GM19328 (cell line): ENCODE measurements at regions not wholly inside any gene's neighbourhood (a gene's known extent, or its start where the extent isn't known, plus 50 kb on each side); places are given as distances from the start of the nearest gene placed in this dataset.
"Not testable (repeated sequence)": the region's sequence is repeated elsewhere in the genome, so short reads cannot be mapped to it uniquely, and the experiment has no call there.

Experiments
- ATAC-seq: cut with Tn5 transposase; IDR thresholded peaks from one replicate; pipeline ENCODE4 v1.9.1; 2021; ENCODE audit warnings: mild to moderate bottlenecking, moderate library complexity; ENCODE audit not compliant: unreplicated experiment

DNA sequence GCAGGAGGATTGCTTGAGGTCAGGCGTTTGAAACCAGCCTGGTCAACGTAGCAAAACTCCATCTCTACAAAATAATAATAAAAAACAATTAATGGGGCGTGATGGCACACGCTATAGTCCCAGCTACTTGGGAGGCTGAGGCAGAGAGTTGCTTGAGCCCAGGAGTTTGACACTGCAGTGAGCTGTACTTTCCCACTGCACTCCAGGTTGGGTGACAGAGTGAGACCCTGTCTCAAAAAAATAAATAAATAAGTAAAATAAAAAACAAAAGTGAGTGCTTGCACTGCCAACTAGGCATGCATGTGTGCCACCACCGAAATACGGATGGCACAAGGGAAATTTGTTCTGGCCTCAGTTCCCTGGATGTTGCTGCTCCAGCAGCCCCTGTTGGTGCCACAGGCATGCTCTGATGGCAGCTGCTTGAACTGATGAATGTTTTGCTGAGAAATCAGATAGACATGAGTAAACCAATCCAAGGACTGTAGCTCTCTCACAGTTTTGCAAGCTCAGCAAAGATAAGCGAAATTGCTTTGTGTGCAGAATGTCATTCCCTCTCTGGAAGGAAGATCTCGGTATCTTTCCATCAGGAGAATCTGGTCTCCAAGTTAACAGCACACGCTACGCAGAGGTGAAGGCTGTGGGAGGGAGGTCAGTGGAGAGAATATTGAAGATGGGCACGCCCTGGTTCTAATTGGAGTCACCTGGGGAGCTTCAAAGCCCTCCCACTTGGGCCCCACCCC, 188.0 kb upstream of the SLC24A3 start:
- ATAC-seq, result no peak

DNA sequence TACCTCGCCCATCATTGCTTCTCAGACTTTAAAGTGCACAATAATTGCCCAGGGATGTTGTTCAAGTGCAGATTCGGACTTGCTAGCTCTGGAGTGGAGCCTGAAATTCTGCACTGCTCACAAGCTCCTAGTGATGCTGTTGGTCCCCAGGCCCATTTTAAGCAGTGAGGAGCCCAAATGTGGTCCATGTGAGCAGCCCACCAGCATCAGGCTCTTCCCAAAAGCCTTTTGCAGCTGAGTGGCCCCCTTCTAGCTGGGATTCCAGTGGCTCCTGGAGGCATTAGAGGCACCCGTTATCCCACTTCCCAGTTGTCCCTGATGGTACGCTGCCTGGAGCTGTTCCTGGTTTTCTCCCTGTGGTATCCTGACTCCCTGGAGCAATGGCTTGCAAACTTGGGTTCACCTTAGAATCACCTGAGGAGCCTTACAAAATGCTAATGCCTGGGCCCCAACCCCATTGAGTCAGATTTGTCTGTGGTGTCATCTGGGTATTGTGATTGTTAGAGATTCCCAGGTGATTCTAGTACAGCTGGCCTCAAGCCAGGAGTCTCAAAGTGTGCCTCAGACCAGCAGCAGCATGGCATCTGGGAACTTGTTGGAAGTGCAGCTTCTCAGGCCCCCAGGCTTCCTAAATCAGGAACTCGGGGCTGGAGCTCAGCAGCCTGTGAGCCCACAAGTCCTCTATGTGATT, 186.9 kb upstream of the SLC24A3 start:
- ATAC-seq, result no peak

DNA sequence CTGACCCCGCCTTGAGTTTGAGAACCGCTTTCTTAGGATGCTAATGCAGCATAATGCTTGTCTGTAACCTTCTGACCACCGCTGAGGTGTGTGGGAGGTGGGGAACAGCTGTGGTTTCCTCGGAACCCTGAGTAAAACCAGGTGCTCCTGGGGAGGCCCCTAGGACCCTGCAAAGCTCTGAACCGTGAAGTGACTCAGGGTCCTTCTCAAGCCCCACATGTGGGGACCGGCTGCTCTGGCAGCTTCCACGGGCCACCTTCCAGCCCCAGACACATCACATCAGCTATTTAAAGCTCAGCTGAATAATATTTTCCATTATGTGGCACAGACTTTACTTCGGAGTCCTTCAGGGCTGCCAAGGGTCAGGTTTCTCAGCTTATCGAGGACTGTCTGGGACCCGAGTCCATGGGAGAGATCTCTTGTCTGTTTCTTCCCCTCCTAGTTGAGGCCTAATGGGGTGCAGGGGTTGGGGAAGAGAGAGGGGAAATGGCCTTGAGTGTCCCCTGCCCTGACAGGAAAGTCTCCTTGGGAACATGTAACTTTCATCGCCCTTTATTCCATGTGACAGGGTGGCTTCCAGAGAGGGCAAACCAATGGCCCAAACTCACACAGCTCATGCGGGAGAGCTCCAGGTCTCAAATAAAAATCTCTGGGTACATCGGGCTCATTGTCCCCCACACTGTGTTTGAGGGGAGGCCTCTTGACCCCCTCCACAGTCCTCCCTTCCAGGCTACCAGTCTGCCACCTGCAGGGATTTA, 186.1 kb upstream of the SLC24A3 start:
- peak; percentile 70 for ATAC-seq

DNA sequence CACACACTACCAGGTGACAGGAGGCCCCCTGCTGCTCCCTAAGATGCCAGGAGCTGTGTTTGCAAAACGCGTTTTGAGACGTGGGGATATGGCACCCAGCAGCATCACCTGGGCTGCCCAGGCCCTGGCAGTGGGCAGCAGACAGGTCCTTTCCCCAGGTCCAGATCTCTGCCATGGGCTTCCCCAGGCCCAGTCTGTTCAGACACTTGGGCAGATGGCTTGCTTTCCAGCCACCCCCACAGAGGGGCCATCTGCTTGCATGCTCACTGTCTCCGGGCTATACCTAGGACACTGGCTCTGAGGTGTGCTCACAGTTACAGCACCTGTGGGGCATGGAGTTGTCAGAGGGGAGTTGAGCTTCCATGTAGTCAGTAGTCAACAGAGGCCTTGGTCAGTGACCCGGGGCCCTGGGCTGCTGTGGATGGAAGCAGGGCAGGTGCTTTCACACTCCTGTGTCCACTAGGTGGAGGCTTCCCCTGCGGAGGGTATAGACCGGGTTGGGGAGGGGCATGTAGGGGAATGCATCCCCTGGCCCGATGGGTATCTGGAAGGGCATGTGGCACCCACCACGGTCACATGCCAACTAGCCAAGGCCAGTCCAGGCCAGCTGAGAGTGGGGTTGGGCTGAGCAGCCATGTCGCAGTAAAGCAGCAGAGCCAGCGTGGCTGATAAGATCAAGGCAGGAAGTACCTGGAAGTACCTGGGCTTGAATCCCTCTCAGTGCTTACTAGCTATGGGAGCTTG, 185.4 kb upstream of the SLC24A3 start:
- no peak for ATAC-seq

DNA sequence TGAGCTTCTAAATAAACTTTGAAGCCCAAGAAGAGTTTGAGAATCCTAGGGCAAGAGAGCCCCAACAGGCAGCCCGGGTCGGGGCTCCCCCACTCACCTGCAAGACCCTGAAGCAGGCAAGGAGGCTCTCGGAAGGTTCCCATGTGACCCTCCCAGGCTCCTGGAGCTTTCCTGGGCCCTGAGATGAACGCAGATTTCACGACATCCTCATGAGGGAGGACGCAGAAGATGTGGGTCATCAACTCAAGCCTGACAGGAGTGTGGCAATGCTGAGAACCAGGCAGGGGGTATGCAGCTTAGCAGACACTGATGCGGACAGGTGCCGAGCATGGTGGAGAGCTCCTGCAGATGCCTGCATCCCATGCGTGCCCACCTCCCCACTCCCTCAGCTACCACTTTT, 184.5 kb upstream of the SLC24A3 start:
- no peak for ATAC-seq

DNA sequence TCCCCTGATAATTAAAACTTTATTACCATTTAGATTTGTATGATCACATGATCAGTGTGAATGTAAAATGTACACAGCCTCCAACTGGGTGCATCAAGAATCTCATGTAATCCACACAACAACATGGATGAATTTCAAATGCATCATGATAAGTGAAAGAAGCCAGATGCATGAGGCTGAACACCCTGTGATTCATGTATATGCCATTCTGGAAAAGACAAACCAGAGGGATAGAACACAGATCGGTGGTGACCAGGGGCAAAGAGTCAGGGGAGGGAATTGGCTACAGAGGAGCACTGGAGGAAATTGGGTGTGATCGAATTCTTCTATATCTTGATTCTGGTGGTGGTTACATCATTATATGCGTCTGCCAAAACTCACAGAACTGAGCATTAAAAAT, 170.7 kb upstream of the SLC24A3 start:
- no peak for ATAC-seq

DNA sequence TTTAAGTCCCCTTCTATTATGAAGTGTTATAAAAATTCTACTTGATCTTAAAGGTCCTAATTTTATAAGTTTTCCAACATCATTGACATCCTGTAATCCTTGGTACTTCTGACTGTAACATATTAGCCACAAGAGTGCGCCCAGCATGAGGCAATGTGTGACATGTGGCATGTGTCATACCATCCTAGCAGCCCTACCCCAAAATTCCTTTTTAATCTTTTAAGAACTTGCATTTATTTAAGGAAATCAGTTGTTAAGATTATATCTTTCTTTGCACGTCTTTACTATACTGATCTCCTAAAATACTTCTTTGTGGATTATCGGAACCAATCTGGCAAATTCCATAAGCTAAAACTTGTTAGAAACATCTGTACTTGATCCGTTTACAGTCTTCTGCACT, 167.1 kb upstream of the SLC24A3 start:
- ATAC-seq, result no peak

DNA sequence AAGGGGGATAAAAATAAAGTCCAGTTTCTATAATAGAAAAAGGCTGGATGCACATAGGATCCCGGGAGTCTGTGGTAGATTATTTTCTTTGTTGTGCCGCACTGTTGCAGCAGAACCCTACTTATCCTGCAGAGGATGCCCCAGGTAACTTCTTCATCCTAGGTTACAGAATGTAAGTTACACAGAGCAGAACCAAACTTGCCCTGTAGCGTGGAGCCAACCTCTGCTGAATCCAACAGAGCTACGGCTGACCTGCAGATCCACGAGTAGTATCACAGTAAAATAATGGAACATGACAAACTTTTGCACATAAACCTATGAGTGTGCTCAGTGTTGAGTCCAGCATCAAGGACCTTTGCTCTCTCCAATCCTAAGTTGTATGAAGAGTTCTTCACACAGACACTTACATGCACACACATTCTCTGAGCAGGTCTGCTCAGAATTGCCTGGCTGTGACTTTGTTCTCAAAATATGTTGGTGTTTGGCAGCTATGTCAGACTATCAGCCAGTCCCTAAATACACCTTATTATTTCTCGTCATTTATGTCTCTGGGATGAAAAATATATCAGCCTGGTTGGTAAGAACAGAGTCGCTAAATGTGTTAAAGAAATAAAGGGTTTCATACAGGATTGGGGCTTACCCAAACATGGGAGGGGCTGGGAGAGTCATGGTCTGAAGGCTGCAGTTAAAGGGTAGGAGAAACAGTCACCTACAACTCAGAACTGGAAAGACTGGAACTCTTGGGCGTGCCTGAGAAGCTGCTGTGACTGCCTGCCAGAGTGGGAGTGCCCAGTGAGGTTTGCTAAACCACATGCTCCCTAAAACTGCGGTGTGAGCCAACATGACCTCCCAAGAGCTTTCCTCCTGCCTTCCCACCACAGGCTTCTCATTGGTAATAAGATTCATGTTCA, 165.1 kb upstream of the SLC24A3 start:
- ATAC-seq, result no peak

DNA sequence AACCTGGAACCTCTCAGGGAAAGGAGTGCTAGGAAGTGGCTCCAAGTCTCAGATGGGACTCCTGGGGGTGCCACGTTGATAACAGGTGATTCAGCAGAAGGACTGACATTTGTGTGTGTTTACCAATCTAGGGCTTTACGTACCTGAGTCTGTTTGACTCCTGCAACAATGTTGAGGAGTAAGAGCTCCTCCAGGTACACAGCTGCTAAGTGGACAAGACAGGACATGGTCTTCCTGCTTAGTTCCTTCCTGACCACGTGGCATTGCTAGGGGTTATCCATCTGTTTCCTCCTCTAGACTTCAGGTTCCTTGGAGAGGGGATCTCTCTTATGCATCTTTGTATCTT, 164.5 kb upstream of the SLC24A3 start:
- ATAC-seq, result no peak

DNA sequence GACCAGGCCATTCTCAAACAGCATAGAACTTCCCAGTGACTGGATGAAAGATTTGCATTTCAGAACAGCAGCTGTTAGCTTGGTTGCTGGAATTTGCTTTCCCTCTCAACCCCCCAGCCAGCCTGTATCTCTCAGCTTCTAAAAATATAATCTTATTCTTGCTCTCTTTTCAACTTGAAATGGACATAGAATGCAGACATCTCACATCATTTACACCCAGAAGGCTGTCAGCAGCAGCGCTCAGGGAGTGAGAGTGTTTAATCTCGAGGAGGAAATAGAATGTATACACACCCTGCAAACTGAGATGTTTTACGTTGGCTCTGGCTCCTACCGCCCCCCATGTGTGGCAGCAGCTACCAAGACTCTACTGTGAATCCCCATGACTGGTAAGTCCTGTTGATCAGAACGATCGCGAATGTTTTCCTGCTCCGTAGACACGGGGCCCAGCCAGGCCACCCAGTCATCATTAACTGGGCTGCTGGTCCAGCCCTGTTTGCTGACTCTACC, 163.4 kb upstream of the SLC24A3 start:
- ATAC-seq, result no peak

DNA sequence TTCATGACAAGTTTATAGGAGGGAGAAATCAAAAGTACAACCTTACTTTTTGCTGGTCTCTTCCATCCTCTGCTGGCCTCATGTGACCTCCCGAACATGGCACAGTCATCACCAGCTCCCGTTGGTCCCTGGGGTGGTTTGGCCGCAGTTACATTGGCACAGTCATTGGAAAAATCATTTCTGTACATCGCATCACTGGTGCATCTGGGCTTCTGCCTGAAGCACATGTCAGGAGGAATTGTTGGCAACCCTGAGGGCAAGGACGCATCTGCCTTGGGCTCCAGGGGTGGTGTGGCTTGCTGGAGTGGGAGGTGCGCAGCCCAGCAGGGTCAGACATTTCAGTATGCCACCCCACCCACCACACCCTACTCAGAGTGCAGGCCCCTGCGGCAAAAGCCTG, 162.9 kb upstream of the SLC24A3 start:
- no peak for ATAC-seq

DNA sequence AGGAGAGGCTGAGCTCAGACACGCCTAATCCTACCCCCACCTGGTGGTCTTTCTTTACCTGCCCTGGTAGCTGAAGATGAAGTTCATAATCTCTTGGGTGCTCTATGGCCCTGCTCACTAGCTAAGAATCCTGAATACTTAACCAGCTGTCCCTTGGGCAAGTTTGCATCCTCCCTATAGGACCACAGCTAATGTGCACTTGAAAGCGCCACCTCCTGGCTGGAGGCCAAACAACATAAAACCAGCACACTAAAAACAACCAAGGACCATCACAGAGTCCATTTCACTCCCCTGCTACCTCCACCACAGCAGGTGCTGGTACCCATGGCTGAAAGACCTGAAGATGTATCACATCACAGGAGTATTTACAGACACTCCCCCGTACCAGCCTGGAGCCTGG, 155.5 kb upstream of the SLC24A3 start:
- no peak for ATAC-seq

DNA sequence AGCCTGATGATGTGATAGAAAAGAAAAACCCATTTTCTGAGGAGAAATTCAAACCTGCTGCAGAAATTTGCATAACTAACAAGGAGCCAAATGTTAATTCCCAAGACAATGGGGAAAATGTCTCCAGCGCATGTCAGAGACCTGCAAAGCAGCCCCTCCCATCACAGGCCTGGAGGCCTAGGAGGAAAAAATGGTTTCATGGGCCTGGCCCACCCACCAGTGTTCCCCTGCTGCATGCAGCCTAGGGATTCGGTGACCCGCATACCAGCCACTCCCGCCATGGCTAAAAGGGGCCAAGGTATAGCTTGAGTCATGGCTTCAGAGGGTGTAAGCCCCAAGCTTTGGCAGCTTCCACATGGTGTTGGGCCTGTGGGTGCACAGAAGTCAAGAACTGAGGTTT, 147.7 kb upstream of the SLC24A3 start:
- ATAC-seq, result not testable (repeated sequence)

DNA sequence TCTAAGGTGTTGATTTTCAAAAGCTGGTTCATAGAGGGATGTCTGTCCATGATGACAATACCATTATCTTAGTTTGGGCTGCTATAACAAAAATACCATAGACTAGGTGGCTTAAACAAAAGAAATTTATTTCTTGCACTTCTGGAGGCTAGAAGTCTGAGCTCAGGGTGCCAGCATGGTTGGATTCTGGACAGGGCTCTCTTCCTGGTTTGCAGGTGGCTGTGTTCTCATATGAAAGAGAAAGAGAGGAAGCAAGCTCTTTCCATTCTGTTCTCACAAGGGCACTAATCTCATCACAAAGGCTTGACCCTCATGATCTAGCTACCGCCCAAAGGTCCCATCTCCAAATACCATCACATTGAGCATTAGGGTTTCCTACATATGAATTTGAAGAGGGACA, 144.5 kb upstream of the SLC24A3 start:
- no peak for ATAC-seq

DNA sequence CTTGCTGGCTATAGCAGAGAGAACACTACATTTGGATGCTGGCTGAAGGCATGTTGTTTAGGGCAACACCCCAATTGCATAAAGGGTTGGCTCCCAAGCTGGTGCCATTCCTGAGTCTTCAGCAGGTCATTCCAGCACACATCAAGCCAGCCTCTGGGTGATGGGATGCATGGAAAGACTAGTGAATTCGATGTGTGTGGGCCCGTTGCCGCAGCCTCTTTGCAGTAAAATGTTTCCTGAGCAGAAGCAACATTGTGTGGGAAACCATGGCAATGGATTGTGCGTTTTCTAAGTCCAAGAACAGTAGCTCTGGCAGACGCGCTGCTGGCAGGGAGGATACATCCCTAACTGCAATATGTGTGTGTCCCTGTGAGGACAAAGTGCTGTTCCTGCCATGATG, 142.4 kb upstream of the SLC24A3 start:
- no peak for ATAC-seq

DNA sequence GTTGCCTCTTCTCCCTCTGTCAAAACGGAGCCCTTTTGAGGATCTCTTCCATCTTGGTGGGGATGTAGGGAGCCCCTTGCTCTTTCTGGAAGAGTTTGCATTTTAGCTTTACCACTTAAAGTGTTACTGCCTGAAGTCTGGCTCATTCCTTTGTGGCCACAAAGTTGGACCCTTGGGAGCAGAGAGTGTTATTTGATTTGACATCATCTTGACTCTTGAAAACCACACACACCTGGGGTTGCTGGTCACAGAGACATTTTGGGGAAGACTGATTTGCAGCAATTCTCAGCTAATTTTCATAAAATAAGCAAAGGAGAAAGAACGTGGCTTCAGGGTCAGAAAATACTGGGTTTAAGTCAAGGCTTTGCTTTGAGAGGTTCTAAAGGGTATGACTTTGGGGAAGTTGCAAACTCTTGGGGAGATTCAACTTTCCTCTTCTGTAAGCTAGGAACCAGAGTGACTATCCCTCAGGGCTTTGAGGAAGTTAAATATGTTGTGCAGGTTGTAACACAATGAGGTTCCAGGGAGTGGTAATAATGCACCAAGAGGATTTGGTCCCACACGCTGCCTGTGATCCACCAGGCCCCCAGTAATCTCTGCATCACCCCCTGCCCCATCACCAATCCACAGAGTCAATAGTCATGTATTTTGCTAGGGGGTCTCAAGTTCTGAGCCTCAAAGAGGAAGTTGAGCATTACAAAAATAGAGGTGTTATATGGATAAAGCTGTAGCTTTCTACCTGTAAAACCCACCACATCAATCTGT, 141.6 kb upstream of the SLC24A3 start:
- ATAC-seq, result no peak

DNA sequence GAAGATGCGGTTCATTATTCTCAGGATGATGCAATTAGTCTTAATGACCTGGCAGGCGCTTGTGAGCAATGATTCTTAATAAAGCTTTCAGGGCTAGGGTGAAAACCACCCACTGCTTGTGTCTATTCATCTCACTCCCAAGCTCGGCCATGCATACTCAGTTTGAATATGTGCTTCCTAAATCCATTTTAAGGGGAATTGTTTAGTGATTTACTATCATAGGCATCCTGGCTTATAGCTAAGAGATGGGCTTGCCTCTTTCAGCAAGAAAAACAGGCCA, 141.1 kb upstream of the SLC24A3 start:
- no peak for ATAC-seq

DNA sequence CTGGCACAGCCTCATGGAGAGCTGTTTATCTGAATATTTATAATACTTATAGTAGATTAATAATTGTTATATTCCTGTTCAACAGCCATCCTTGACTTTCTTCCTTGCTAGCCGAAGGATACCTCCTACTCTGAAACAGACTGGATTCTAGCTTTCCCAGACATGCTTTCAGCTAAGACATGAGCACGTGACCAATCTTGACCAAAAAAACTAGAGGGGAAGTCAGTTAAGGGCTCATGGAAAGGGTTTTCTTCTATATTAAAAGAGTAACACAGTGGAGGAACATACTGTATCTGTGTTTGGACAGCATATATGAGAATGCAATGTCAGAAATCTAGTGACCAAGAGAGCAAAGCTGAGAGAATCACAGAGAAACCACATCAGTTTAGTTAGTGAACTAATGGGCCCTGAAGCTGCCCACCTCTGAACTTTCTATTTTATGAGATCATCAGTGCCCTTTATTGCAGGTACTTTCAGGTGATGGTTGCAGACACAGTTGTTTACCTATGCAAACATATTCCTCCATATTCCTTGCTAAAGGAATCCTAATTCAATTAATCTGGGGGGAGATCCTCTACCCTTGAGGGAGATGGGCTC, 140.4 kb upstream of the SLC24A3 start:
- ATAC-seq, result no peak

DNA sequence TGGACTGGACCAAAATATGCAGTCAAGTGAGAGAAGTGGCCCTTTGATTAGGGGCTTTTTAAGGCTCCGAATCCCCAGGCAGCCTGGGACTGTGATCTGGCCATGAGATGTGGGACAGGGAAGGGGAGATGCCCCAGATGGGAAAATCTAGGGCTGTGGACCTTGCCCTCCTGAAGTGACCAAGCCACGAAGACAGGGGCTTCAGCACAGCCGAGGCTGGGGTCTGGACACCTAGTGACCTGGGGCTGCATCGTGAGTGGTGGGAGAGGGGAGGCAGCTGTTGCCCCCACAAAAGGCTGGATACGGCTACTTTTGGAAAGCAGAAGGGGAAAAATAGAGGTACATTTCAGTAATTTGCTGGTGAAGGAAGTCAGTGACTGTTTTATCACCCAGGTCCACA, 139.5 kb upstream of the SLC24A3 start:
- ATAC-seq, result no peak
